Left forelimb (tissue), 1 donor: ENCODE measurements at regions not wholly inside any gene's neighbourhood (a gene's known extent, or its start where the extent isn't known, plus 50 kb on each side); places are given as distances from the start of the nearest gene placed in this dataset.

Experiments
- DNase-seq: peaks from one replicate; pipeline ENCODE4 v3.0.0-alpha.2; 2018; ENCODE audit warnings: low spot score

DNA sequence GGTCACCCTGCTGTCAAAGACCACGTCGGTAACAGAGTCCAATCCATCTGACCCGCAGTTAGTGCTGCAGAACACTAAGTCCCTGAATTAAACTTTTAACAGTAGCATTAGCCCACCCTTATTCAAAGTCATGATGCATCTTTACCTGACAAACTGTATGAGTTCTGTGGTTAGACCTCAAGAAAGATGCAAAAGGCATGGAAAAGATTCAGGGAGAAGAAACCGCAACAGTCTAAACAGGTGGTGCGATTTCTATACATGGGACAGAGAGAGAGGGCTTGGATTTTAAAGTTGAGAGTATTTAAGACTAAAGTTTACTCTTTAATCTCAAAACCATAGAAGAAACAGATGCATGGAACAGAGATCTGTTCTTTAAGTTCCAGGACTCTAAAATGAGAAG, 103.3 kb upstream of the NFE2L3 start:
- no peak for DNase-seq

DNA sequence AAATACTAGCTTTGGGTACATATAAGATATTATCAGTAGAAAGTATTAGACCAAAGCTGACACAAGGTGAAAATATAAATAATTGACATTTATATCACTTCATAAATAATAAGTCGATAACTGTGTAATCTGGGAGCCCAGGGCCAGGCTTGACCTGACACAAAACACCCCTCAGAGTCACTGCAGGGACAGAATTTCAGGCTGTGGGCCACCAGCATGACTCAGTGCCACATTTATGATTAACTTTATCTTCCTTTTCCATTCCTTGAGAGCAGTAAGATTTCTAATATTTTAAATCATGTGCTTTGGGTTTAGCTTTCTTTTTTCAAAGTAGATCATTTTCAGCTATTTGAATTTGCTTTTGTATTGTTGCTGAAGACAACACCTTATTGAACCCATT, 102.9 kb upstream of the NFE2L3 start:
- DNase-seq: no peak

DNA sequence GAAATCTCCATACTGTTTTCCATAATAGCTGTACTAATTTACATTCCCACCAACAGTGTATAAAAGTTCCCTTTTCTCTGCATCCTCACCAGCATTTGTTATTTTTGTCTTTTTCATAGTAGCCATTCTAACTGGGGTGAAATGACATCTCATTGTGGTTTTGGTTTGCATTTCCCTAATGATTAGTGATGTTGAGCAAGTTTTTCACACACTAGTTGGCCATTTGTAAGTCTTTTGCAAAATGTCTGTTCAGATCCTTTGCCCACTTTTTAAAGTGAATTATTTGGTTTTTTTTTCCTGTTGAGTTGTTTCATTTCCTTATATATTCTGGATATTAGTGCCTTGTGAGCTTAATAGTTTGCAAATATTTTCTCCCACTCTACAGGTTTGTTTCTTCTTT, 101.0 kb upstream of the NFE2L3 start:
- DNase-seq: no peak

DNA sequence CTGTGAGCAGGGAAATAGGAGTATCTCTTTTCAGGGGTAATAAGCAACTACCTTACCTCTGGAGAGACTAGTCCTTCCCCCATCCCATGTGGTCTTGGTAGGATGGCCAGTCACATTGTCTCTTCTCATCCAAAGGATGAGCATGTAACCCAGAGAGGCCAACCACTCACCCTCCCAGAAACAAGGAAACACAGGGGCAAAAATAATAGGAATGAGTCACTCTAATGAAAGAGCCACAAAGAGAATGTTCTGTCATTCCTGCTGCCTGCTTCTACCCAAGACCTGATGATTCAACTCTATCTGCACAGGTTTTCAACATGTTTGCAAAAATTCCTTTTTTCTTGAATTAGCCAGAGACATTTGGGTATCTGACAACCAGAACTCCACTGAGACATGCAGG, 99.3 kb upstream of the NFE2L3 start:
- no peak for DNase-seq

DNA sequence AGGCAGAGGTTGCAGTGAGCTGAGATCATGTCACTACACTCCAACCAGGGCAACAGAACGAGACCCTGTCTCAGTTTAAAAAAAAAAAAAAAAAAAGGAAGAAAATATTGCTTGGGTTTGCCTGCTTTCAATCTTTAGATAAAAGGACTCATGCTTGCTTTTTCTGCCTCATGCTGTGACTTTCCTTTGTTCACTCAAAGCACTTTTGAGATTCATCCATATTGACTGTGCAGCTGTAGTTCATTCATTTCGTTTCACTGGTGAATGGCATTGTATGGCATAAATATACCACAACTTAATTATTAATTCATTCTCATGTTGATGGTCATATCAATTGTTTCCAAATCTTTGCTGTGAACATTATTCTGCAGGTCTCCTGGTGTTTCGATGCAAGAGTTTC, 97.6 kb upstream of the NFE2L3 start:
- DNase-seq: no peak

DNA sequence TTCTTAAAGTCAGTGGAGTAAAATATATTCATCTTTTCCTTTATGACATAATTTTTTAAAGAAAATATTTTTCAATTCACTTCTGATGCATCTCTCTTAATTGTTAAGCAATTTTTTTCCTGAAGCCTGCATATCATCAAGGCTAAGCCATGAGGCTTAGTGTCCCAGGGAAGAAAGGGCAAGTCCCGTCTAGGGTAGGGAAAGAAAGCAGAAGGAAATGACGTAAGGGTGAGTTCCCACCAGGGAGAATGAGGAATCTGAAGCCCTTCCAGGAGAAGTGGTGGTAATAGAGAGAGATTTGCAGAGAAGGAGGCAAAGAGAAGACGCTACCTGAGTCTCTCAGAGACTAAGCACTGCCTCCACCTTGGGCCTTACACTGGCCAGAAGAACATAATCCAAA, 96.8 kb upstream of the NFE2L3 start:
- DNase-seq: no peak

DNA sequence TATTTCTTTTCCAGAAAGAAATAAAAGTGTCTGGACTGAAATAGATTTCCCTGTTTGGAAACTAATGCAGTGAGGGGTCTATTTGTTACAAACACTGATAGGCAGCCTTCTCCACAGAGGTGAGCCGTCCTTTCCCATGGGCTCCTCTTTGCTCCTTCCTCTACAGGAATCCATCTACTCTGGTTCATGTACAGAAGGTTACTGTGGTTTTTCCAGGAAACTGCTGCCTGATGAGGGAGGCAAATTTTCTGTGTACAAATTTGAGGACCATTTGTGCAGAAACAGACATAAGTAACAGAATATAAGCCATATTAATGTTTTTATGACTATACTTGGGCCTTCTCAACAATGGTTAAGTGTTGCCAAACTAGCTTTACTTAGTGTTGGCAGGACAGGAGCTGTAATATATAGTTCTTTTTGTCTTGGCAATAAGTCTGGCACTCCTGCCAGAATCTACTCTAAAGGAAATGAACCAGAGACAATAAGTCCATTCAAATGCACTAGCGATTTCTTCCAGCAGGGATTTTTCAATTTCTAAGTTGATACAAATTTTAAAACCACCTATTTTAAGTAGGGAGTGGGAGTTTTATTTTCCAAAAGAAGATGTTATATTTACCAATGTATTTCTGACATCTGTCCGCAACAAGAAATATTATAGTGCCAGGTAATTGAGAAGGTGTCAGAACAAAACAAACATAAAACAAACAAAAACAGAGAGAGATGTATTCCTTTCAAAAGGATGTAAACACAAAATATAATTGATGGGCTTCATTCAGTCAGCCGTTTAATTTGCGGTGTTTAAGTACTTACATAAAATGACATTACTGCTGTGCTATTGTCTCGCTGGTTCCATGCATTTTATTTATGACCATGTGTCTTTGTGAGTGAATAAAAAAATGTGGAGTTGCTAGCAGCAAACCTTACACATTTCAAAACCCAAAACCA, 91.0 kb upstream of the NFE2L3 start:
- no peak for DNase-seq

DNA sequence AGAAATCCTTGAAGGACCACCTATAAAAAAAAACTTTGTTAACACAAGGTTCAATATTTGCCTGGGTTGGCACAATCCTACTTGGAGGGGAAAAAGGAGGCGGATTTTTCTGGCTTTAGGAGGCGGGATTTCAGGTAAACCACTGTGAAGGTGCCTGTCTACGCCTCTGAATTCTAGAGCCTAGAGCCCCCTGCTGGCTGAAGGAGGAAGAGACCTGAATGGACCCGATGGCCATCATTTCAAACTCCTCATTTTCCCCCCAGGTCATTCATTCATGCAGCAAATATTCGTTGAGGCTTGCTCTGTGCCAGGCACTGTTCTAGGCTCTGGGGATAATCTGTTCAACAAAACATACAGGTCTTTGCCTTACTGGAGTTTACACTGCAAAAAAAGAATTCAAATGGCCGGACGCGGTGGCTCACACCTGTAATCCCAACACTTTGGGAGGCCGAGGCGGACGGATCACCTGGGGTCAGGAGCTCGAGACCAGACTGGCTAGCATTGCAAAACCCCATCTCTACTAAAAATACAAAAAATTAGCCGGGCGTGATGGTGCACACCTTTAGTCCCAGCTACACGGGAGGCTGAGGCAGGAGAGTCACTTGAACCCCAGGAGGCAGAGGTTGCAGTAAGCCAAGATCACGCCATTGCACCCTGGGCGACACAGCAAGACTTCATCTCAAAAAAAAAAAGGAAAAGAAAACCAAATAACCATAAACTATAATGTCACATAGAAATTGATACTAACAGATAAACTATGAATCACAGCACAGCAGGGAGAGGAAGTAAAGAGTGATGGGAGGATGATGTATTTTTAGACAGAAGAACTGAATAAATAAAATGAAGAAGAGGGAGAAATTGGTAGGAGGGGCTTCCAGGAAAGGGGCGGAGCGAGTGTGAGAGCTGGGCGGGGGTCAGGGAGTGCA, 90.1 kb upstream of the NFE2L3 start:
- DNase-seq: peak; percentile 71

DNA sequence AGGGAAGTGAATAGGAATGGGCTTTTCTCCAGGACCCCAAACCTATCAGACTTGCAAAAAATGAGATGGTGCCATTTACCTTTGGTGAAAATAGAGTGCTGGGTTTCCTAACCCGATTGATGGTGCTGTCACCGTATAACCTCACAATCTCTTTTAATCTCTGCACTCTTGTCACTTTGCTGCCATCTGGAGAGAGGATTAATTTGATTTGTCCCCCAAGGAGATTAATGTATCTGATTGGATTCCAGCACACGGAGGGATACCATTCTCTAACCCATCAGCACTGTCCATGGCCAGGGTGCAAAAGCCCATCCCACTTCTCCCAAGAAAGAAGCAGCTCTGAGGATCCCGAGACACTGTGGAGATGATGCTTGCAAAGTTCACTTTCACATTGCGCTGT, 86.3 kb upstream of the NFE2L3 start:
- DNase-seq: no peak

DNA sequence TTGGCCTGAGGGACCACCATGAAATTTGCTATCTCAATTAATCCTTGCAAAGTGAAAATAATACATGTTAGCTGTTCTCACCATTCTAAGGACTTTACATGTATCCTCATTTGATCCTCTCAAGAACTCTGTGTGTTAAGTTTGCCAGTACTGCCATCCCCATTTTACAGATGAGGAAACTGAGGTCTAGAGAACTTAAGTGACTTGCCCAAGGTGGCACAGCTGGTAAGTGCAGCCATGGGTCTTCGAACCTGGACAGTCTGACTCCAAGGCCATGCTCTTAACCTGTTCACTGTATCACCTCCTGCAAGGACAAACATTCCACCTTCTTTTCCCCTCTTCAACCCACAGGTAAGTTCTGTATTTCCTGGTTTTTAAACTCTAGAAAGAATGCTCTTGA, 85.3 kb upstream of the NFE2L3 start:
- DNase-seq: no peak

DNA sequence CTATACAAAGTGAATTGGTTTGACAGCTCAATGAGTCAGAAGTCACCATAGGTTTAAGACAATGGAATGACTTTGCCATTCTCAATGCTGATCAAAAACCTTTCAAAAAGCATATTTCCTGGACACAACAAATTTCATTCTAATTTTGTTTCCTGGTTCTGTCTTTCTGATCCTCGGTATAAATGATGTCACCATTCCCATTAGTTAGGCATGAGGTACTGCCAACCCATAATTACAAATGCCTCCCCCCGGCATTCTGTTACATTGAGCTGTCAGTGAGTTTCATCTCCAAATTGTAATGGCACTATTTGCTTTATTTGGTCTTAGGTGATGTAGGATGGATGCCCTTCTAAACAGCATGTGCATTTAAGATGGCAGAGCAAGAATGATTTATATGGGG, 81.7 kb upstream of the NFE2L3 start:
- DNase-seq: no peak

DNA sequence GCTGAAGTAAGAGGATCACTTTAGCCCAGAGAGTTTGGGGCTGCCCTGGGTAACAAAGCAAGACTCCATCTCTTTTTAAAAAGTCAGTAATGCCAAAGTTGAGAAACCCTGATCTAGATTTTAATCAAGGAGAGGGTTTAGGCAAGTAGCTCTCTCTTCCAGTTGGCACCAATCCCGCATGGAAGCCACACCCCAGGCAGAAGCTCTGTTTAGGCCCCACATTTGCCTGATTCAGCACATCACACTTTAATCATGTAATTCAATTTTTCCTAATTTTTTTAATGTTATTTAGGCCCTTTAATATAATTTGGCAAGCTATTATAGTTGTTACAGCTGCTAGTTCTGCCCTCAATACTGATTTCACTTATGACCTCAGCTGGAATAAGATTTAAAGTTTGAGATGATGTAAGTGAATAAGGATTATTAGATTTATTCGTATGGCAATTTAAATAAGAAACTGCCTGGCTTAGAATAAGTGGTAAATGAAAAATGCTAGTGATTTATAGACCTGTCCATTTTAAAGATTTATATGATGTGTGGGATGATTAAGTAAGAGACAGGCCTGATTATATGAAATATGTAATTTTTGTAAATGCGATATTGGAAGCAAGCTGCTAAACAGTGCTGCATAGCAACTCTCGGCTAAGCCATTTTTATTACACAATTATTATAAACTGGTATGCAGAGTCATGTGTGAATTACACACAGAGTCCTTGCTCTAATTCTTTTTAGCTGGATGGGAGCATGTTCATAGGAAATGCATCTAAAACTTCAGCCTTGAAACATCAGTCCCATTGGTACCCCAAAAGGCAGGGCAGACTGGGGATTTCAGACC, 80.2 kb upstream of the NFE2L3 start:
- DNase-seq: no peak

DNA sequence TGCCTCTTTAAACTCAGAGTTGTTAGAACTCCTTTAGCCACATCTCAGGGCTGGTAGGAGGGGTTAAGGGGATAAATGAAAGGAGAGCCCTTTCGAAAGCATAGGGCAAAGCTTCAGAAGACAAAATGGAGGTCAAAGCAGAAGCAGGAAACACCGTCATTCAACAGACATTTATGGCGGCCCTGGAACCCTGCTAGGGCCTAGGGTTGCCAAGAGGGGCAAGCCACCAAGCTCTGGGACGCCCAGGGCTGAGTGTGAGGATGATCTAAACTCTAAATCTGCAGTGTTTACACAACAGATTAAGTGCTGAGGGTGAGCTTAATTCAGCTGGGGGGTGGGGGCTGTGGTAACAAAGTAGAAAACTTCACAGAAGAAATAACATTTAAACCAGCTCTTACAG, 79.0 kb upstream of the NFE2L3 start:
- DNase-seq: no peak

DNA sequence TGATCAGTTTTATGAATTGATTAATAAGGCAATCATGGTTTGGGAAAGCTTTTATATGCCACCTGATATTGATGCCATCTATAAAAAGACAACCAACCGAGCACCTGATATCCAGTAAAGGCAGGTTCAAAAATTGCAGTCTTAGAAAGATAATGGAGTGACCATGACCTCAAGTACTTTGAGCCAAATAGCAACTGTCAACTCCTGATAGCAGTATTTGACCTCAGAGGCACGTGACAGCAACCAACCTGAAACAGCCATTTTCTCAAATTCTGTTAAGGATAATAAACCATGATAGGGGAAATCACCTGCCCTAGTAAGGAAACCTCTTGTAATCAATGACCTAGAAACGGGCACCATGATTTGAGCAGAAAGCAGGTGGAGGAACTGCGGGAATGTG, 77.1 kb upstream of the NFE2L3 start:
- no peak for DNase-seq

DNA sequence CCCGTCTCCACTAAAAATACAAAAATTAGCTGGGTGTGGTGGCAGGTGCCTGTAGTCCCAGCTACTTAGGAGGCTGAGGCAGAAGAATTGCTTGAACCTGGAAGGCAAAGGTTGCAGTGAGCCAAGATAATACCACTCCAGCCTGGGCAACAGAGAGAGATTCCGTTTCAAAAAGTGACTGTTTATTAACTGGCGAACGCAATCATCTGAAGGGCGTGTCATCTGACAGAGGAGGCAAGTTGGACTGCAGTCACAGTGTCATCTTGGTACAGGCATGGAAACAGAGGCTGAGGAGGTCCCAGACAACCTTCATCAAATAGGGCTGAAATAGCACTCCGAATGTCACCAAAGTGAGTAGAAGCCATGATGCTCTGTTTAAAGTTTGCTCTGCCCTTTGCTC, 75.3 kb upstream of the NFE2L3 start:
- no peak for DNase-seq

DNA sequence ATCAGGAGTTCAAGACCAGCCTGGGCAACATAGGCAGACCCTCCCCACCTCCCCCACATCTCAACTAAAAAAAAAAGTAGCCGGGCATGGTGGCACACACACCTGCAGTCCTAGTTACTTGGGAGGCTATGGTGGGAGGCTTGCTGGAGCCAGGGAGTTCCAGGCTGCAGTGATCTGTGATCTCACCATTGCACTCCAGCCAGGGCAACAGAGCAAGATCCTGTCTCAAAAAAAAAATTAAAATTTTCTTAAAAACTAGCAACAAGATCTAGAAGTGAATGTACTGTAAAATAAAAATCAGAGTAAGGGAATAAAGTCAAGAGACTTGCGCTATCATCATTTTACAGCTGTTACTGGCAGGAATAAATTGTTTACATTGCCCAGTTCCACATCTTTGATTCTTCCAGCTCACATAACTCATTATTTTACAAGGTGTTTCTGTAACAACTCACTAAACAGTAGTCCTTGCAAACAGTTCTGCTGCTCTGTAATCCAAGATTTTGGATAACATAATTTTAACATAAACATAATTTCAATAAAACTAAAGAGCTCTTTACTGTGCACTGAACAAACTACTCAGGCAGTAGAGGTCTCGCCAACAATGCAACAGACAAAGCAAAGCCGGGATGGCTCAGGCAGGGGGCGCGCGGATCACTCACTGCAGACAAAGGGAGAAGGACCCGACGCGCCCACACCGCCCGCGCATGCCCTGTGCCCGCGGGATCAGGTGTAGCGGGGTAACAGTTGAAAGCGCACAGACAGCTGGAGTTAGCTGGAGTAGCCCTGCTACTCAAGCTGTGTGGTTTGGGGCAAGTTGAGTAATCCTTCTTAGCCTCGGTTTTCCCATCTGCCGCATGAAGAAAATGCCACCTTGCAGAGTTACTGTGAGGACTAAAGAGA, 73.3 kb upstream of the NFE2L3 start:
- DNase-seq: peak; percentile 66

DNA sequence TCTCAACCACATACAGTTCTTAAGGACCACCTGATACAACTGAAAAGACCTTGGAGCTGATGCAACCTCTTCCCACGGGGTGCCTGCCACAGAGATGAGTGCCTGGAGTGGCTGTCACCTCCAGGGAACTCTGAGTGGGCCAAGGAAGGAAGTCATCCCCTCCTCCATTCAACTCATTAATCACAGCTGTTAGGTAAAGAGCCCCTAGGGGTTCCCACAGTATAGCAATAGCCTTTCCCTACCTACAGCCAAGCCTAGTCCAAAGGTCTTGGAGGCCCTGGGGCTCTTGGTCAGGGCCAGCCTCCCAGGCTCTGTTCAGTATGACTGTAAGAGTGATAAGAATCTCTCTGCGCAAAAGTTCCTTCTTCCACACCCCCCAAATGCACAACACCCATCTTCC, 70.4 kb upstream of the NFE2L3 start:
- DNase-seq: peak; percentile 25

DNA sequence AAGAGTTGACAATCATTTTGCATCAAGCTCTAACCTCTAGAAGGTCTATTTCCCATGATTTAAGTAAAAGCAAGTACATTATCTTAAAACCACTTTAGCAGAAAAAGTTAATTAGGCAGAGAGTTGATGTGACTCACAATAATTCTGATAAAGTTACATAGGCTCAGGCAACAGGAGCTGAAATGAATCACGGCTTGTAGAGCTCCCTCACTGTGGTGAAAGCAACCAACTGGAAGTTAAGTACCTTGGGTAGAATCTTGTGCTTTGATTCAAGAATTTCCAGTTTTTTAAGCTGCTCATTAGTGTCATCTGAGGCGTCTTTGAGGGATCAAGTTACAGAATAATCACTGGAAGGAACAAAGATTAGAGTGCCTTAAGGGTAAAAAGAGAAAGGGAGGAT, 68.9 kb upstream of the NFE2L3 start:
- no peak for DNase-seq

DNA sequence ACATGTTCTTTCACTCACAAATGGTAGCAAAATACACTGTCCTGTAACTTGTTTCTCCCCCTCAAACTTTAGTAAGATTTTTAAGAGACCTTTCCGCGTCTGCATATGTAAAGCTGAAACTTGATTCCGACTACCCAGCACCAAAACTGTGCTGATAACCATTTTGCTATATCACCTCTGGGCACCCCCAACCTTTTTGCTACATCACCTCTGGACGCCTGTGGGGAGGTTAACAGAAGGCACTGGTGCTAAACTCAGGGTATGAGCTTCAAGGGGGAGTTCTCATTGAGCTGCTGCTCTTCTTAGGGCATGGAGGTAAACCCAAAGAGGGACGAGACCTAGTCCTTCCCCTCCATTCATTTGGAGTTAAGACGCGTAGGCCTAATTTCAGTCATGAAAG, 67.6 kb upstream of the NFE2L3 start:
- DNase-seq: no peak

DNA sequence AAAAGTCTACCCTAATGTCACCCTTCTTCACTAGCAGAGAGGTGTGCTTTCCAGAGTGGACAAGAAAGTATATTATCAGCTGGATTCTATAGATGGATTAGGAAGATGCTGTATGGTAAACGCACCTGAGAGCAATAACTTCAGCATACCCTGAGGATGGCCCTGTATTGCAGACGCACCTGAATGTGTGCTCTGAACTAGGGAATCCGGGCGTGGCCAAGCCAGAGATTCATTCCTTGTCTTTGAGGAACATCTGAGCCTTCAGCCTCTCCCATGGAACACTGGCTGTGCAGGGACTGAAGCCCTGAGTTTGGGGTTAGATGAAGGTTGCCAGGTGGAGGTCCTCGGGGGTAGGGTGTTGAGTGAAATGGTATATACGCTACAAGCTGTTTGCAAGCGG, 66.2 kb upstream of the NFE2L3 start:
- DNase-seq: no peak
